CD4-positive, alpha-beta T cell (primary cell): ENCODE measurements at regions not wholly inside any gene's neighbourhood (a gene's known extent, or its start where the extent isn't known, plus 50 kb on each side); places are given as distances from the start of the nearest gene placed in this dataset.

ENCODE experiments used
- ATAC-seq: fragments of 200-7000 bp; cut with Tn5 transposase; one replicate; pipeline ENCODE4 v1.10.0; 2022; ENCODE audit warnings: mild to moderate bottlenecking; ENCODE audit not compliant: poor library complexity
- CTCF ChIA-PET: fragments of 350-600 bp; sonication (Branson Sonifier 250); formaldehyde crosslinking; loops from one replicate; lab custom pipeline; 2021; ENCODE audit warnings: antibody characterized with exemption, inconsistent platforms; lab: Charles Lee
- POLR2A ChIA-PET: fragments of 350-600 bp; sonication (Branson Sonifier 250); formaldehyde crosslinking; loops from one replicate; lab custom pipeline; 2021; ENCODE audit warnings: antibody characterized with exemption, inconsistent platforms; lab: Charles Lee
- DNase-seq, 14 experiments: peaks; one replicate each; pipeline ENCODE4 v3.0.0-alpha.2; 2013 to 2020; ENCODE audit warnings: mixed read lengths in 2 of 14
- H3K27ac ChIP-seq, 2 donors: one replicate each; pipeline versions ENCODE4 v1.5.1 to v1.7.0; 2013; ENCODE audit warnings: low read length in 2 of 2, low read depth in 1 of 2, mild to moderate bottlenecking in 1 of 2
- H3K27me3 ChIP-seq, 2 experiments: 1 replicate in 1 of 2; 2 replicates in 1 of 2; pipeline versions ENCODE4 v1.6.1 to v1.7.0; 2013; ENCODE audit warnings: low read length in 2 of 2, control low read depth in 1 of 2, mild to moderate bottlenecking in 1 of 2, moderate library complexity in 1 of 2; ENCODE audit not compliant: insufficient read depth in 2 of 2, control insufficient read depth in 1 of 2
- H3K36me3 ChIP-seq: one replicate; pipeline ENCODE4 v1.6.1; 2013; ENCODE audit warnings: low read length, control low read depth; ENCODE audit not compliant: insufficient read depth
- H3K4me1 ChIP-seq: one replicate; pipeline ENCODE4 v1.6.1; 2013; ENCODE audit warnings: low read length, control low read depth; ENCODE audit not compliant: insufficient read depth
- H3K4me3 ChIP-seq: one replicate; pipeline ENCODE4 v1.5.1; 2013; ENCODE audit warnings: mild to moderate bottlenecking, low read length, moderate library complexity
- H3K9me3 ChIP-seq, 2 experiments: 1 replicate in 1 of 2; 2 replicates in 1 of 2; pipeline versions ENCODE4 v1.6.1 to v1.7.0; 2013; ENCODE audit warnings: low read length in 2 of 2, mild to moderate bottlenecking in 2 of 2, control low read depth in 1 of 2, moderate library complexity in 1 of 2; ENCODE audit not compliant: control insufficient read depth in 1 of 2, insufficient read depth in 1 of 2
- H3K27ac Mint-ChIP-seq: one replicate; pipeline ENCODE4 v1.8.0; 2020; ENCODE audit warnings: mixed read lengths
- H3K27me3 Mint-ChIP-seq: one replicate; pipeline ENCODE4 v1.8.0; 2021; ENCODE audit warnings: mixed read lengths
- H3K36me3 Mint-ChIP-seq: one replicate; pipeline ENCODE4 v1.8.0; 2021; ENCODE audit warnings: low read depth, mixed read lengths
- H3K4me1 Mint-ChIP-seq: one replicate; pipeline ENCODE4 v1.8.0; 2021; ENCODE audit warnings: low read depth, mixed read lengths
- H3K4me3 Mint-ChIP-seq: one replicate; pipeline ENCODE4 v1.8.0; 2020; ENCODE audit warnings: mild to moderate bottlenecking, mixed read lengths
- H3K9me3 Mint-ChIP-seq: one replicate; pipeline ENCODE4 v1.8.0; 2020; ENCODE audit warnings: mixed read lengths
- CTCF ChIP-seq: fragments of 200-600 bp; IDR thresholded peaks from one replicate; pipeline ENCODE4 v1.8.0; 2022; ENCODE audit warnings: antibody characterized with exemption, mild to moderate bottlenecking
- intact Hi-C, 2 experiments: fragments of 100-400 bp; cut with DNase I in 1 of 2; cut with micrococcal nuclease in 1 of 2; formaldehyde crosslinking; loops; one replicate each; pipeline versions ENCODE4 v1.15.1 to v1.9.0; 2023 to 2025; cut with DNase I, micrococcal nuclease

GRCh38 chr10:128275388-128276177, 149.4 kb upstream of the MKI67 start:
- H3K36me3 Mint-ChIP-seq = no peaks in the 10 kb centered on the region
- Histone ChIP-seq H3K36me3 (no peaks in the 10 kb centered on the region), H3K27ac (no peak overlapping the region), H3K27me3 (peaks cover 14 to 19% of the 10 kb centered on the region in 2 experiments), H3K4me3 (no peak overlapping the region), H3K4me1 (no peaks in the 10 kb centered on the region), H3K9me3 (no peaks in the 10 kb centered on the region)
- ATAC-seq (no peak), DNase-seq (no peak)
- H3K9me3 Mint-ChIP-seq = no peaks in the 10 kb centered on the region
- no peak for TF ChIP-seq CTCF
- ChIA-PET CTCF (no interaction called here), POLR2A (no interaction called here)
- intact Hi-C loops = no loop called here
- H3K4me1 Mint-ChIP-seq = peaks cover 7% of the 10 kb centered on the region
- H3K27me3 Mint-ChIP-seq = peaks cover 70% of the 10 kb centered on the region
- H3K27ac Mint-ChIP-seq = no peak overlapping the region
- peak overlapping the region; percentile 6 for H3K4me3 Mint-ChIP-seq

GRCh38 chr10:128277267-128277840, 151.1 kb upstream of the MKI67 start:
- Histone ChIP-seq H3K9me3 (peaks cover 0 to 3% of the 10 kb centered on the region in 2 experiments), H3K36me3 (no peaks in the 10 kb centered on the region), H3K27ac (no peak overlapping the region), H3K27me3 (peaks cover 12 to 17% of the 10 kb centered on the region in 2 experiments), H3K4me1 (no peaks in the 10 kb centered on the region), H3K4me3 (no peak overlapping the region)
- DNase-seq (no peak), ATAC-seq (no peak)
- ChIA-PET POLR2A (interaction anchor here (0.7 kb wide), 1 partner anchor 304 kb away, joined by 3 read pairs; no protein-coding TSS in a partner anchor), CTCF (no interaction called here)
- Mint-ChIP-seq H3K9me3 (no peaks in the 10 kb centered on the region), H3K27me3 (peaks cover 57% of the 10 kb centered on the region), H3K27ac (no peak overlapping the region), H3K4me3 (no peak overlapping the region), H3K36me3 (no peaks in the 10 kb centered on the region), H3K4me1 (peaks cover 7% of the 10 kb centered on the region)
- intact Hi-C loops = no loop called here
- no peak for TF ChIP-seq CTCF

DNA sequence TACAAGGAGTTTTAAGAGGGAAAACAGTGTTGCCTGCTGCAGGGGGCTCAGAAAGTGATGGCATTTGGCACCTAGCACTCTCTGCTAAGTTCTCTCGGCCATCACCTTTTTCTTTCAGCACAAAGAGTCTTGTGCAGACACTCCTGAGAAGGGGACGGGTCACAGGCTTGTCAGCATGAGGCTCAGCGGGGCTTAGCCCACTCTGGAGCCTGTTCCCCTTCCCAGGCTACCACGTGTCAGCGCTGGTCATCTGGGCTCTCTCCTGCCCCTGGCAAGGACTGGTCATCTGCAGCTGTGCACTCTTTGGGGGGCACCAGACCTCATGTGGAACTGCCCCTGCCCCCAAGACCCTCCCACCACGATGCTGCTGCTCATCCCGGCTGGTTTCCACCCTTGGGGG, 152.1 kb upstream of the MKI67 start:
- no peaks in the 10 kb centered on the region for H3K36me3 Mint-ChIP-seq
- CTCF ChIA-PET = no interaction called here
- Histone ChIP-seq H3K27me3 (peaks cover 11% of the 10 kb centered on the region in 2 experiments), H3K36me3 (no peaks in the 10 kb centered on the region), H3K27ac (no peak overlapping the region), H3K9me3 (peaks cover 0 to 3% of the 10 kb centered on the region in 2 experiments), H3K4me3 (no peak overlapping the region), H3K4me1 (no peaks in the 10 kb centered on the region)
- peaks cover 49% of the 10 kb centered on the region for H3K27me3 Mint-ChIP-seq
- intact Hi-C loops = no loop called here
- no peak overlapping the region for H3K4me3 Mint-ChIP-seq
- H3K9me3 Mint-ChIP-seq = no peaks in the 10 kb centered on the region
- POLR2A ChIA-PET = no interaction called here
- H3K4me1 Mint-ChIP-seq = peaks cover 7% of the 10 kb centered on the region
- TF ChIP-seq CTCF = no peak
- DNase-seq = no peak
- no peak overlapping the region for H3K27ac Mint-ChIP-seq
- no peak for ATAC-seq
